Tibial nerve (tissue), 4 donors: ENCODE measurements at regions not wholly inside any gene's neighbourhood (a gene's known extent, or its start where the extent isn't known, plus 50 kb on each side); places are given as distances from the start of the nearest gene placed in this dataset.

ENCODE experiments used
- EP300 ChIP-seq, 2 donors: sonication (generic); formaldehyde crosslinking; IDR thresholded peaks; one replicate each; pipeline ENCODE4 v1.6.1; 2017; ENCODE audit warnings: antibody characterized with exemption in 2 of 2, mild to moderate bottlenecking in 1 of 2
- POLR2A ChIP-seq, 2 donors: fragments of 450-650 bp; IDR thresholded peaks; one replicate each; pipeline ENCODE4 v1.6.1; 2017; ENCODE audit warnings: antibody characterized with exemption in 2 of 2, mild to moderate bottlenecking in 2 of 2, moderate library complexity in 2 of 2
- TF ChIP-seq, protein P1 (sequence below), 5 experiments: fragments of 200-600 bp in 3 of 5; fragments of 450-650 bp in 2 of 5; sonication (generic) in 3 of 5; IDR thresholded peaks; one replicate each; pipeline ENCODE4 v1.5.1; 2016 to 2019; ENCODE audit warnings: antibody characterized with exemption in 5 of 5, mild to moderate bottlenecking in 3 of 5, moderate library complexity in 2 of 5

DNA sequence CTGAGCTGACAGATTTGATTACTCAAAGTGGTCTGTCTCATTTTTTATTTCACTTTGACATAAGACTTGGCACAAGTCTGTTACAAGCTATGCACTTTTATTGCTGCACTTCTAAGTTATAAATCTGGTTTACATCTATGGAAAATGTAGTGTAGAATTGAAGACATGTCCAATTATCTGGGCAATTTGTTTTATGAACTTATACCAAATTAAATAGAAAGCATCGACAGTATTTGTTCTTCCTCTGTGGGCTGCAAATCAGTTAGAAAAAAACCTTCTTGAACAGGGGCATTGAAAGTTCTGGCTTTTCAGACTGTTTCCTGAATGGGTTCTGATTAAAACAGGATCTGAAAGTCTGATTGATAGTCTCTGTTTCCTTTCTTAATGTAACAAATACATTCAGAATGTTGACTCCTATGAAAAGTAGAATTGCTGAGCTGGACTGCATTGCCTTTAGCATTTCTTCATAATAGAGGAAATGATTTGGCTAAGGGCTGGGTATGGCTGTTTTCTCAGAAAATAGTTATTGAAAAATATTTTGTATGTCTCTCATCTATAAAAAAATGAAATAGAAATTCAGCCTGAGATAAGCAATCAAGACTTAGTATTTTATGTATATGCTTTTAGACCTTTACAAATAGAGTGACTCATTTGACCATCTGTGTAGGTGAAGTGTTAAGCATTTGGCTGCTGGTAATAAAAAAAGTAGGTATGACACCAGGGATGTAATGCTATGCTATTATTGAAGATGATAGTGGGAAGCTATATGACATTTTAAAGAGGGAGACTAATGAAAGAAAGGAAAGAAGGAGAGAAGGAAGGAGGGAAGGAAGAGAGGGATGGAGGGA lies 210.9 kb upstream of the SPRY2 start:
- TF ChIP-seq POLR2A (IDR thresholded peaks at IDR 0.05) (no peak), EP300 (IDR thresholded peaks at IDR 0.05) (no peak)
- TF ChIP-seq, protein P1, sequence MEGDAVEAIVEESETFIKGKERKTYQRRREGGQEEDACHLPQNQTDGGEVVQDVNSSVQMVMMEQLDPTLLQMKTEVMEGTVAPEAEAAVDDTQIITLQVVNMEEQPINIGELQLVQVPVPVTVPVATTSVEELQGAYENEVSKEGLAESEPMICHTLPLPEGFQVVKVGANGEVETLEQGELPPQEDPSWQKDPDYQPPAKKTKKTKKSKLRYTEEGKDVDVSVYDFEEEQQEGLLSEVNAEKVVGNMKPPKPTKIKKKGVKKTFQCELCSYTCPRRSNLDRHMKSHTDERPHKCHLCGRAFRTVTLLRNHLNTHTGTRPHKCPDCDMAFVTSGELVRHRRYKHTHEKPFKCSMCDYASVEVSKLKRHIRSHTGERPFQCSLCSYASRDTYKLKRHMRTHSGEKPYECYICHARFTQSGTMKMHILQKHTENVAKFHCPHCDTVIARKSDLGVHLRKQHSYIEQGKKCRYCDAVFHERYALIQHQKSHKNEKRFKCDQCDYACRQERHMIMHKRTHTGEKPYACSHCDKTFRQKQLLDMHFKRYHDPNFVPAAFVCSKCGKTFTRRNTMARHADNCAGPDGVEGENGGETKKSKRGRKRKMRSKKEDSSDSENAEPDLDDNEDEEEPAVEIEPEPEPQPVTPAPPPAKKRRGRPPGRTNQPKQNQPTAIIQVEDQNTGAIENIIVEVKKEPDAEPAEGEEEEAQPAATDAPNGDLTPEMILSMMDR (IDR thresholded peaks at IDR 0.05) = no peak
